ENCODE measurements at regions not wholly inside any gene's neighbourhood (a gene's known extent, or its start where the extent isn't known, plus 50 kb on each side); places are given as distances from the start of the nearest gene placed in this dataset.

DNA sequence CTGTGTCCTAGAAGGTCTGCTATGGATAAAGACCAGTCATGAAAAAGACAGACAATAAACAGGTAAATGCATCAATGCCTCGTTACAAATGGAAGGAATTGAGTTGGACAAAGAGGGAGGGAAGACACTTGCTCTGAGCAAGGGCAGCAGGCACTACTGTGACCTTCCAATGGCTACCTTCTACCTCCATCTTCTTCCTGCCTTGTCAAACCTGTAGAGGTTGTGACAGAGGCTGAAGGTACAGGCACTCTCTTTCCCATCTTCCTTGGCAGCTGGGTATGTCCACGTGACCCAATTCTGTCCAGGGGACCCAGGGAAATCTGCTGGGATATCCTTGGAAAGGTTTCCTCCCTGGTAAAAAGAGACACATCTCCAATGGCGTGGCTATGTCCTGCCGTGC, 274.8 kb downstream of the TFAP2C start:
- no peaks in the 10 kb centered on the region for H3K9me3 ChIP-seq (ENCODE audit: control insufficient read depth, insufficient read depth, low read depth, low read length)
- H3K27ac ChIP-seq (ENCODE audit: low read length): no peak overlapping the region
- H3K4me3 ChIP-seq (ENCODE audit: low read depth in 2 of 2, low read length in 2 of 2): no peak overlapping the region
- DNase-seq (ENCODE audit: low read depth, low spot score) (no peak), ATAC-seq (no peak)
- H3K4me1 ChIP-seq (ENCODE audit: control insufficient read depth, insufficient read depth, low read length): no peaks in the 10 kb centered on the region
- H3K27me3 ChIP-seq (ENCODE audit: control insufficient read depth, insufficient read depth, low read length): no peaks in the 10 kb centered on the region
- intact Hi-C loops (cut with micrococcal nuclease; ENCODE audit: unreplicated experiment) (no loop called here), in situ Hi-C loops (cut with HindIII; ENCODE audit: low pct_unique_long_range_greater_than_20kb, low sequenced_read_pairs) (no loop called here)
- TF ChIP-seq, protein P1, sequence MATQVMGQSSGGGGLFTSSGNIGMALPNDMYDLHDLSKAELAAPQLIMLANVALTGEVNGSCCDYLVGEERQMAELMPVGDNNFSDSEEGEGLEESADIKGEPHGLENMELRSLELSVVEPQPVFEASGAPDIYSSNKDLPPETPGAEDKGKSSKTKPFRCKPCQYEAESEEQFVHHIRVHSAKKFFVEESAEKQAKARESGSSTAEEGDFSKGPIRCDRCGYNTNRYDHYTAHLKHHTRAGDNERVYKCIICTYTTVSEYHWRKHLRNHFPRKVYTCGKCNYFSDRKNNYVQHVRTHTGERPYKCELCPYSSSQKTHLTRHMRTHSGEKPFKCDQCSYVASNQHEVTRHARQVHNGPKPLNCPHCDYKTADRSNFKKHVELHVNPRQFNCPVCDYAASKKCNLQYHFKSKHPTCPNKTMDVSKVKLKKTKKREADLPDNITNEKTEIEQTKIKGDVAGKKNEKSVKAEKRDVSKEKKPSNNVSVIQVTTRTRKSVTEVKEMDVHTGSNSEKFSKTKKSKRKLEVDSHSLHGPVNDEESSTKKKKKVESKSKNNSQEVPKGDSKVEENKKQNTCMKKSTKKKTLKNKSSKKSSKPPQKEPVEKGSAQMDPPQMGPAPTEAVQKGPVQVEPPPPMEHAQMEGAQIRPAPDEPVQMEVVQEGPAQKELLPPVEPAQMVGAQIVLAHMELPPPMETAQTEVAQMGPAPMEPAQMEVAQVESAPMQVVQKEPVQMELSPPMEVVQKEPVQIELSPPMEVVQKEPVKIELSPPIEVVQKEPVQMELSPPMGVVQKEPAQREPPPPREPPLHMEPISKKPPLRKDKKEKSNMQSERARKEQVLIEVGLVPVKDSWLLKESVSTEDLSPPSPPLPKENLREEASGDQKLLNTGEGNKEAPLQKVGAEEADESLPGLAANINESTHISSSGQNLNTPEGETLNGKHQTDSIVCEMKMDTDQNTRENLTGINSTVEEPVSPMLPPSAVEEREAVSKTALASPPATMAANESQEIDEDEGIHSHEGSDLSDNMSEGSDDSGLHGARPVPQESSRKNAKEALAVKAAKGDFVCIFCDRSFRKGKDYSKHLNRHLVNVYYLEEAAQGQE (IDR thresholded peaks at IDR 0.05; ENCODE audit: insufficient read depth in 1 of 2, low read depth in 2 of 2, low read length in 1 of 2): no peak
- TF ChIP-seq TCF7L2 (IDR thresholded peaks at IDR 0.05; ENCODE audit: low read depth, low read length) (no peak), SIN3A (IDR thresholded peaks at IDR 0.05; ENCODE audit: borderline replicate concordance, insufficient read depth, low read depth, low read length) (no peak), POLR2AphosphoS5 (IDR thresholded peaks at IDR 0.05; ENCODE audit: low read depth, low read length) (no peak)
- TF ChIP-seq, protein P2, sequence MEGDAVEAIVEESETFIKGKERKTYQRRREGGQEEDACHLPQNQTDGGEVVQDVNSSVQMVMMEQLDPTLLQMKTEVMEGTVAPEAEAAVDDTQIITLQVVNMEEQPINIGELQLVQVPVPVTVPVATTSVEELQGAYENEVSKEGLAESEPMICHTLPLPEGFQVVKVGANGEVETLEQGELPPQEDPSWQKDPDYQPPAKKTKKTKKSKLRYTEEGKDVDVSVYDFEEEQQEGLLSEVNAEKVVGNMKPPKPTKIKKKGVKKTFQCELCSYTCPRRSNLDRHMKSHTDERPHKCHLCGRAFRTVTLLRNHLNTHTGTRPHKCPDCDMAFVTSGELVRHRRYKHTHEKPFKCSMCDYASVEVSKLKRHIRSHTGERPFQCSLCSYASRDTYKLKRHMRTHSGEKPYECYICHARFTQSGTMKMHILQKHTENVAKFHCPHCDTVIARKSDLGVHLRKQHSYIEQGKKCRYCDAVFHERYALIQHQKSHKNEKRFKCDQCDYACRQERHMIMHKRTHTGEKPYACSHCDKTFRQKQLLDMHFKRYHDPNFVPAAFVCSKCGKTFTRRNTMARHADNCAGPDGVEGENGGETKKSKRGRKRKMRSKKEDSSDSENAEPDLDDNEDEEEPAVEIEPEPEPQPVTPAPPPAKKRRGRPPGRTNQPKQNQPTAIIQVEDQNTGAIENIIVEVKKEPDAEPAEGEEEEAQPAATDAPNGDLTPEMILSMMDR (IDR thresholded peaks at IDR 0.05): no peak
- ChIA-PET CTCF (no interaction called here), POLR2A (interaction anchor here (0.9 kb wide), 1 partner anchor 456 kb away, joined by 10 read pairs; no protein-coding TSS in a partner anchor)
- H3K36me3 ChIP-seq (ENCODE audit: control insufficient read depth, insufficient read depth, low read length): no peaks in the 10 kb centered on the region
- no TSS peak for BruUV-seq (replicated peaks)

DNA sequence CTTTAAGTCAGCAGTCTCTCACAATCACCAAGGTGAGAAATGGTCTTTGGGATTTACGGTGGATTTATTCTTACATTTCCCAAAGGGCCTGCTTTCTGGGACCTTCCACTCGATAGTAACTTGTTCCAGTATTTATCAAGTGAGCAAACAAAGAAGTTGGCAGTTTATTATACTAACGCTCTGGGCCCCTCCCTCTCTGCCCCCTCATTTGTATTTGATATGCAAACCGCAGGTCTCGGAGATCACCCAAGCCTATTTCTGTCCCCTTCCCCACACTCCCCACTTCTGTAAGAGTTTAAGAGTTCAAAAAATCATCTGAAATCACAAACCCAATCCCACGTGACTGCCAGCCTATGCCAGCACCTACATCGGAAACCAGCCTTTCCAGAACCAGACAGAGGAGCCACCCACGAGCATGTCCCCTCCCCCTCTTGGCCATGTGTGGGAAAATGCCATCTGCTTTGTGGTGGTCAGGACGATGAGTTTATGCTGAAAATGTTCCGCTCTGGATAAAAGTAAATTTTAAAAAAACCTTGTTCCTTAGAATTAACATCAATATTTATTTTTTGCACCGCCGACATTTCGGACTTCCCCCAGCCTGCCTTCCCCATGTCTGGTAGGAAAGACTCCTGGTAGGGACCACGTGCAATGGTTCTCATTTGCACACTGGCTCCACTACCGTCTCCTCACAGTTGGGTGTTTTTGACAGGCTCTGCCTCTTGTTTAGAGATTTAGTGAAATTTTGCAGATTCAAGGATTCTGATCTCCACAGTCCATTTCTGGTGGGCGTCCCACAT, 281.0 kb downstream of the TFAP2C start:
- ATAC-seq: no peak
- H3K4me1 ChIP-seq (ENCODE audit: control insufficient read depth, insufficient read depth, low read length): no peaks in the 10 kb centered on the region
- no TSS peak for BruUV-seq (replicated peaks)

More for the DNA sequence above, 281.0 kb downstream of the TFAP2C start:
- H3K4me3 ChIP-seq (ENCODE audit: low read depth in 2 of 2, low read length in 2 of 2): no peak overlapping the region
- TF ChIP-seq SIN3A (IDR thresholded peaks at IDR 0.05; ENCODE audit: borderline replicate concordance, insufficient read depth, low read depth, low read length): no peak
- TF ChIP-seq, protein P1 (IDR thresholded peaks at IDR 0.05; ENCODE audit: insufficient read depth in 1 of 2, low read depth in 2 of 2, low read length in 1 of 2): no peak
- TF ChIP-seq, protein P2 (IDR thresholded peaks at IDR 0.05): no peak
- TF ChIP-seq TCF7L2 (IDR thresholded peaks at IDR 0.05; ENCODE audit: low read depth, low read length): no peak
- TF ChIP-seq POLR2AphosphoS5 (IDR thresholded peaks at IDR 0.05; ENCODE audit: low read depth, low read length): no peak
- no peaks in the 10 kb centered on the region for H3K36me3 ChIP-seq (ENCODE audit: control insufficient read depth, insufficient read depth, low read length)
- intact Hi-C loops (cut with micrococcal nuclease; ENCODE audit: unreplicated experiment) (no loop called here), in situ Hi-C loops (cut with HindIII; ENCODE audit: low pct_unique_long_range_greater_than_20kb, low sequenced_read_pairs) (no loop called here)
- no peaks in the 10 kb centered on the region for H3K27me3 ChIP-seq (ENCODE audit: control insufficient read depth, insufficient read depth, low read length)
- no peak for DNase-seq (ENCODE audit: low read depth, low spot score)
- H3K27ac ChIP-seq (ENCODE audit: low read length): no peak overlapping the region
- ChIA-PET CTCF (no interaction called here), POLR2A (no interaction called here)
- no peaks in the 10 kb centered on the region for H3K9me3 ChIP-seq (ENCODE audit: control insufficient read depth, insufficient read depth, low read depth, low read length)
